ENCODE measurements at regions not wholly inside any gene's neighbourhood (a gene's known extent, or its start where the extent isn't known, plus 50 kb on each side); places are given as distances from the start of the nearest gene placed in this dataset.

DNA sequence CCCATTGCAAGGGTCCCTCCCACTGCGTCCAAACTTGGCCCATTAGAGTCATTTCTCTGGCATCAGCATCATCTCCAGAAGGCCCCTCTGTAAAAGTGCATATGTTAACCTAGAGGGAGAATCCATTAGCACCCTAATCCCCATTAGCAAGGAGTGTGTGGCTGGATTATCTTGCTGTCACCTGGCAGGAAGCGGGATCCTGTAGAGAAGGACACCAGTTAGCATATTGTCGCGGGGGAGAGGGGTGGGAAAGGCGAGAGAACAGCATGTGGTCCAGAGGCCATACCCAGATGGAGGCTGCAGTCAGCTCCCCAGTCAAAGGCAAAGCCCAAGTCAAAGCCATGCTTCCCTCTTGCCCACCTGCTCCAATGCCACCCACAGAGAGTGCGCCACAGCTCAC is 64.0 kb downstream of the OLIG1 start:
- TF ChIP-seq, protein P1, sequence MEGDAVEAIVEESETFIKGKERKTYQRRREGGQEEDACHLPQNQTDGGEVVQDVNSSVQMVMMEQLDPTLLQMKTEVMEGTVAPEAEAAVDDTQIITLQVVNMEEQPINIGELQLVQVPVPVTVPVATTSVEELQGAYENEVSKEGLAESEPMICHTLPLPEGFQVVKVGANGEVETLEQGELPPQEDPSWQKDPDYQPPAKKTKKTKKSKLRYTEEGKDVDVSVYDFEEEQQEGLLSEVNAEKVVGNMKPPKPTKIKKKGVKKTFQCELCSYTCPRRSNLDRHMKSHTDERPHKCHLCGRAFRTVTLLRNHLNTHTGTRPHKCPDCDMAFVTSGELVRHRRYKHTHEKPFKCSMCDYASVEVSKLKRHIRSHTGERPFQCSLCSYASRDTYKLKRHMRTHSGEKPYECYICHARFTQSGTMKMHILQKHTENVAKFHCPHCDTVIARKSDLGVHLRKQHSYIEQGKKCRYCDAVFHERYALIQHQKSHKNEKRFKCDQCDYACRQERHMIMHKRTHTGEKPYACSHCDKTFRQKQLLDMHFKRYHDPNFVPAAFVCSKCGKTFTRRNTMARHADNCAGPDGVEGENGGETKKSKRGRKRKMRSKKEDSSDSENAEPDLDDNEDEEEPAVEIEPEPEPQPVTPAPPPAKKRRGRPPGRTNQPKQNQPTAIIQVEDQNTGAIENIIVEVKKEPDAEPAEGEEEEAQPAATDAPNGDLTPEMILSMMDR (conservative IDR thresholded peaks at IDR 0.05): no peak
- H3K36me3 Mint-ChIP-seq (ENCODE audit: low read depth): no peaks in the 10 kb centered on the region
- peaks cover 67% of the 10 kb centered on the region for H3K27me3 Mint-ChIP-seq (ENCODE audit: low read depth)
- H3K4me3 Mint-ChIP-seq: no peak overlapping the region
- no peaks in the 10 kb centered on the region for H3K4me1 Mint-ChIP-seq
- no peaks in the 10 kb centered on the region for H3K9me3 Mint-ChIP-seq
- no peak for DNase-seq (ENCODE audit: low read depth, low spot score)
- H3K27ac Mint-ChIP-seq (ENCODE audit: unreplicated experiment): no peak overlapping the region

DNA sequence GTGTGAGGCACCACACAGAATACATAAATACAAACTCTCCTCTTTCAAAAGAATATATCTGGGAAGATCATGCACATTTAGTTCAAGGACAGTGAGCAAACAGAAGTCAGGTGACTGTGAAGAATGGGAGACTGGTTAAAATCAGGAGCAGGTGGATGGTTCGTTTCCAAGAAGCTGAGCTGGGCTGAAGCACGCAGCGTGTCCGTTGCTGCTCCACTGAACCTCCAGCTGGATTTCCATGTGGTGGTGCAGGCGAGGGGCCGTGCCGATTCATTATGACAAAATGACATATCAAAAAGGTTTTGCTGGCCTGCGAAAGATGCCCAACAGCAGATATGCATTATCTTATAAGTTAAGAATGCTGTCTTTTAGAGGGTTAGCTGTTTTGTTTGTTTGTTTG is 66.0 kb downstream of the OLIG1 start:
- H3K36me3 Mint-ChIP-seq (ENCODE audit: low read depth): no peaks in the 10 kb centered on the region
- H3K4me1 Mint-ChIP-seq: no peaks in the 10 kb centered on the region
- TF ChIP-seq, protein P1 (conservative IDR thresholded peaks at IDR 0.05): no peak
- no peak overlapping the region for H3K4me3 Mint-ChIP-seq
- no peaks in the 10 kb centered on the region for H3K9me3 Mint-ChIP-seq
- no peak for DNase-seq (ENCODE audit: low read depth, low spot score)
- no peak overlapping the region for H3K27ac Mint-ChIP-seq (ENCODE audit: unreplicated experiment)
- peaks cover 64% of the 10 kb centered on the region for H3K27me3 Mint-ChIP-seq (ENCODE audit: low read depth)

DNA sequence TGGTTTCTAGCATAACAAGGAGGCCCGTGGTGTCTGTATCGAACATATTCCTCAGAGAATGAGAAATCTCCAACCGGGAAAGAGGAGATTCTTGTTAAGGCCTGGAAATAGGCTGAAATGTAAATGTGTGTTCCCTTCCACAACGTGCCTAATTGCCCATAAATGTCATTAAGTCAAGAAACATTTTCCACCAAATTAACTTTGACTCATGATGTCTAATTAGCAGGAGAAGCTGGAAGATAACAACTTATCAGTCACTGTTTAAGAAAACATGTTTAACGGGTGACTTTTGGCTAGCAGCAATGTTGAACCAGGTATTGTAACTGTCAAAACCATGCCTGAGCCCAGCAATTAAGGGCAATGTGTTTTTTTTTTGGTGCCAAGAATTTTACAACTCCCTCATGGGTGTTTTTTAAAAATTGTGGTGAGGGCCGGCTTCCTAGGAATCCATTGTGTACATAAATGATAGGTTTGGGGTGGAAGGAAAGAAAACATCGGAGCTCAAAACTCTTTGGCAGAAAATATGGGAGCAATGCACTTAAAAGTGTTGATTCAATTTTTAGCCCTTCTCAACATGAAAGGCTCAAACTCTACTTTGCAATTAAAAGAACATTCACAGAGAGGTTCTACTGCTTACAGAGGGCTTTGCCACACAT is 67.0 kb downstream of the OLIG1 start:
- Mint-ChIP-seq H3K9me3 (no peaks in the 10 kb centered on the region), H3K4me3 (no peak overlapping the region), H3K4me1 (no peaks in the 10 kb centered on the region), H3K27ac (ENCODE audit: unreplicated experiment) (no peak overlapping the region), H3K27me3 (ENCODE audit: low read depth) (peaks cover 62% of the 10 kb centered on the region), H3K36me3 (ENCODE audit: low read depth) (no peaks in the 10 kb centered on the region)
- TF ChIP-seq, protein P1 (conservative IDR thresholded peaks at IDR 0.05): no peak
- no peak for DNase-seq (ENCODE audit: low read depth, low spot score)

DNA sequence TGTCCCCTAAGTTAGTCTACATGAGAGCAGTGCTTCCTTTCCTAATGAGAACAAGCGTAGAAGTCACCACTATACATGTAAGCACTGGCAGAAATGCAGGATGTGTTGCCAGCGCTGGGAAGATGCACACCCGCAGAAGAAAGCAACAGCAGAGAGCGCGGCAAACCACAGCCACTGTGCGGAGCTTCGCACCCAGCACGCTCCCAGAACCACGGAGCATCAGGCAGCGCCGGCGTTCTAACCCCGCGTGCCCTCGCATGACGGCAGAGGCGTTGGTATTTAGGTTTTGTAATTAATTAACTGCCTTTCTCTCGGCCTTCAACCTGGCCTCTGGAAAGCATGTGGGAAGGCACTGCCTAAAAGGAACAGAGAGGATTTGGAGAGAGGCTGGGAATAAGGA is 69.1 kb downstream of the OLIG1 start:
- Mint-ChIP-seq H3K36me3 (ENCODE audit: low read depth) (no peaks in the 10 kb centered on the region), H3K9me3 (no peaks in the 10 kb centered on the region), H3K4me3 (no peak overlapping the region), H3K4me1 (no peaks in the 10 kb centered on the region), H3K27me3 (ENCODE audit: low read depth) (peaks cover 60% of the 10 kb centered on the region), H3K27ac (ENCODE audit: unreplicated experiment) (no peak overlapping the region)
- no peak for DNase-seq (ENCODE audit: low read depth, low spot score)
- TF ChIP-seq, protein P1 (conservative IDR thresholded peaks at IDR 0.05): no peak

DNA sequence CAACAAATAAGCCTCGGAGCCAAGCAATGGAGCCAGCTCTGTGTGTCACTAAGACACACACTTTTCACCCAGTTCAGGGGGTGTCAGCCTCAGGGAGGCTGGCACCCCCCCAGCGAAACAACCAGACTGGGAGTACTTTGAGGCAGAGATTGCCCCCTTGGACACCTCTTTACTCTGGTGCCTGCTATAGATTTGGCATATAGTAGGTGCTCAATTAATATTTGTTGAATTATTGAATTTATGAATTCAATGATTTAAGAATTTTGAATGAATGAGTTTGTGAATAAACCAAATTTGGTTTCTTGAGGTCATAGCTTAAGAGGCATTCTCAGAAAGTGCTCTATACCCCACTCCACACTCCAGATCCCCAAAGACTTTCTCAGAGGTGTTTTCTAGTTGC is 70.3 kb downstream of the OLIG1 start:
- Mint-ChIP-seq H3K27me3 (ENCODE audit: low read depth) (peaks cover 62% of the 10 kb centered on the region), H3K36me3 (ENCODE audit: low read depth) (no peaks in the 10 kb centered on the region), H3K4me1 (peaks cover 5% of the 10 kb centered on the region), H3K27ac (ENCODE audit: unreplicated experiment) (no peak overlapping the region), H3K4me3 (no peak overlapping the region), H3K9me3 (no peaks in the 10 kb centered on the region)
- no peak for DNase-seq (ENCODE audit: low read depth, low spot score)
- TF ChIP-seq, protein P1 (conservative IDR thresholded peaks at IDR 0.05): no peak

Data from neural crest cell (in vitro differentiated cells).